Spleen (tissue), 11 donors: ENCODE measurements at regions not wholly inside any gene's neighbourhood (a gene's known extent, or its start where the extent isn't known, plus 50 kb on each side); places are given as distances from the start of the nearest gene placed in this dataset.

Experiments
- DNase-seq: peaks from one replicate; pipeline ENCODE4 v3.0.0-alpha.2; 2020
- H3K27ac ChIP-seq, 8 donors: fragments of 200-600 bp; sonication (generic) in 7 of 8; 1 replicate in 4 of 8; 2 replicates in 4 of 8; pipeline versions ENCODE4 v1.5.0 to v1.8.0; 2016 to 2021; ENCODE audit warnings: inconsistent platforms in 4 of 8, mild to moderate bottlenecking in 4 of 8, moderate library complexity in 1 of 8
- H3K27me3 ChIP-seq, 7 donors: fragments of 200-600 bp; sonication (generic) in 6 of 7; replicated peaks in 1 of 7; 1 replicate in 4 of 7; 2 replicates in 3 of 7; pipeline versions ENCODE4 v1.5.0 to v1.8.0; 2016 to 2021; ENCODE audit warnings: inconsistent platforms in 3 of 7, mild to moderate bottlenecking in 1 of 7
- H3K36me3 ChIP-seq, 6 donors: fragments of 200-600 bp; sonication (generic) in 5 of 6; 1 replicate in 4 of 6; 2 replicates in 2 of 6; pipeline versions ENCODE4 v1.5.0 to v1.8.0; 2016 to 2021; ENCODE audit warnings: inconsistent platforms in 2 of 6
- H3K4me1 ChIP-seq, 6 donors: fragments of 200-600 bp; sonication (generic) in 5 of 6; 1 replicate in 3 of 6; 2 replicates in 3 of 6; pipeline versions ENCODE4 v1.5.0 to v1.8.0; 2016 to 2021; ENCODE audit warnings: inconsistent platforms in 3 of 6
- H3K4me3 ChIP-seq, 8 donors: fragments of 200-600 bp; sonication (generic) in 7 of 8; 1 replicate in 4 of 8; 2 replicates in 4 of 8; pipeline versions ENCODE4 v1.5.0 to v1.8.0; 2016 to 2021; ENCODE audit warnings: inconsistent platforms in 4 of 8, mild to moderate bottlenecking in 4 of 8, moderate library complexity in 2 of 8
- H3K9me3 ChIP-seq, 8 donors: fragments of 200-600 bp; sonication (generic) in 7 of 8; 1 replicate in 4 of 8; 2 replicates in 4 of 8; pipeline versions ENCODE4 v1.5.0 to v1.8.0; 2016 to 2021; ENCODE audit warnings: inconsistent platforms in 4 of 8
- CTCF ChIP-seq, 11 experiments: fragments of 200-600 bp in 7 of 11; fragments of 450-650 bp in 4 of 11; sonication (generic) in 4 of 11; IDR thresholded peaks in 8 of 11; conservative IDR thresholded peaks in 3 of 11; 1 replicate in 7 of 11; 2 replicates in 4 of 11; pipeline versions ENCODE4 v1.4.0 to v1.8.0; 2016 to 2021; ENCODE audit warnings: antibody characterized with exemption in 11 of 11, inconsistent platforms in 4 of 11, mild to moderate bottlenecking in 1 of 11
- POLR2A ChIP-seq, 3 donors: fragments of 450-650 bp; IDR thresholded peaks; one replicate each; pipeline ENCODE4 v1.5.1; 2017; ENCODE audit warnings: antibody characterized with exemption in 3 of 3, mild to moderate bottlenecking in 1 of 3
- POLR2AphosphoS5 ChIP-seq, 3 donors: sonication (generic); formaldehyde crosslinking; IDR thresholded peaks; one replicate each; pipeline ENCODE4 v1.5.1; 2017; ENCODE audit warnings: antibody characterized with exemption in 3 of 3
- WGBS, 5 donors: extraction: QIAGEN DNeasy Blood & Tissue Kit in 3 of 5; methylation state at CpG; one replicate each; pipeline versions ENCODE4 v1.1.5 to v1.1.7; 2013 to 2018; 5-methylcytosine and 5-hydroxymethylcytosine counted together
- intact Hi-C: fragments of 100-400 bp; cut with DNase I; formaldehyde crosslinking; loops from one replicate; pipeline ENCODE4 v1.15.0; 2023; ENCODE audit warnings: low total_unique reads
- donor health status: healthy with polysubstance abuse.
- donor health status: DM: no; HTN: no; CAD: no; lungs with moderate emphysema.
- donor health status: DM: no; HTN: no; CAD: no.
- donor health status: Bipolar disorder and iron deficiency.
- donor health status: healthy.
- donor health status: DM: no; HTN: no; CAD: no.
- donor health status: DM: yes; HTN: yes; CAD: no.

- intact Hi-C loops: no loop called here
- no peaks in the 10 kb centered on the region for H3K36me3 ChIP-seq
- no peak overlapping the region for H3K4me3 ChIP-seq
- no peak overlapping the region for H3K27ac ChIP-seq
- peaks cover 0 to 3% (median 0%) of the 10 kb centered on the region in 7 donors for H3K27me3 ChIP-seq
- WGBS, 5 donors: 55 to 77% (median 60%) methylated on average over 2 of the region's 2 CpGs
- H3K9me3 ChIP-seq: peaks cover 0 to 5% (median 0%) of the 10 kb centered on the region in 8 donors
- H3K4me1 ChIP-seq: no peaks in the 10 kb centered on the region
- DNase-seq: no peak
- no peak for TF ChIP-seq POLR2A (IDR thresholded peaks at IDR 0.05)
- no peak for TF ChIP-seq POLR2AphosphoS5 (IDR thresholded peaks at IDR 0.05)
- no peak for TF ChIP-seq CTCF (IDR thresholded peaks at IDR 0.05 in 8 of 11, conservative IDR thresholded peaks at IDR 0.05 in 3 of 11)
Measured at GRCh38 chr13:104782741-104783140, 1716.5 kb upstream of the SLC10A2 start.

GRCh38 chr13:104779311-104779993 lies 1713.2 kb upstream of the SLC10A2 start:
- H3K27me3 ChIP-seq: no peaks in the 10 kb centered on the region
- peaks cover 0 to 5% (median 0%) of the 10 kb centered on the region in 8 donors for H3K9me3 ChIP-seq
- DNase-seq: no peak
- H3K27ac ChIP-seq: no peak overlapping the region
- WGBS, 5 donors: 56 to 73% (median 70%) methylated on average over 4 of the region's 4 CpGs
- H3K4me3 ChIP-seq: no peak overlapping the region
- H3K36me3 ChIP-seq: no peaks in the 10 kb centered on the region
- intact Hi-C loops: no loop called here
- no peaks in the 10 kb centered on the region for H3K4me1 ChIP-seq
- TF ChIP-seq POLR2A (IDR thresholded peaks at IDR 0.05): no peak
- no peak for TF ChIP-seq CTCF (IDR thresholded peaks at IDR 0.05 in 8 of 11, conservative IDR thresholded peaks at IDR 0.05 in 3 of 11)
- no peak for TF ChIP-seq POLR2AphosphoS5 (IDR thresholded peaks at IDR 0.05)

GRCh38 chr13:104773775-104774174 lies 1707.6 kb upstream of the SLC10A2 start:
- H3K27ac ChIP-seq: no peak overlapping the region
- no peak for DNase-seq
- 47 to 63% (median 53%) methylated on average over 2 of the region's 2 CpGs for WGBS, 5 donors

More at GRCh38 chr13:104773775-104774174, 1707.6 kb upstream of the SLC10A2 start:
- intact Hi-C loops: no loop called here
- H3K36me3 ChIP-seq: no peaks in the 10 kb centered on the region
- no peak overlapping the region for H3K4me3 ChIP-seq
- no peaks in the 10 kb centered on the region for H3K9me3 ChIP-seq
- TF ChIP-seq POLR2A (IDR thresholded peaks at IDR 0.05): no peak
- peak in 5 of 11 experiments; percentile 12 to 48 (median 37) for TF ChIP-seq CTCF (IDR thresholded peaks at IDR 0.05 in 8 of 11, conservative IDR thresholded peaks at IDR 0.05 in 3 of 11)
- H3K27me3 ChIP-seq: no peaks in the 10 kb centered on the region
- H3K4me1 ChIP-seq: no peaks in the 10 kb centered on the region
